Epidermal melanocyte (primary cell): ENCODE measurements at regions not wholly inside any gene's neighbourhood (a gene's known extent, or its start where the extent isn't known, plus 50 kb on each side); places are given as distances from the start of the nearest gene placed in this dataset.
"Not testable (repeated sequence)": the region's sequence is repeated elsewhere in the genome, so short reads cannot be mapped to it uniquely, and the experiment has no call there.

Source experiments
- DNase-seq: peaks from one replicate; pipeline ENCODE4 v3.0.0; 2011; ENCODE audit warnings: low spot score; ENCODE audit not compliant: insufficient read length

GRCh38 chr4:138404801-138405200, 162.7 kb upstream of the SLC7A11 start:
- DNase-seq, result no peak

GRCh38 chr4:138404251-138404650, 162.1 kb upstream of the SLC7A11 start:
- DNase-seq, result no peak

- DNase-seq, result no peak
Observed at GRCh38 chr4:138401334-138401733, 159.2 kb upstream of the SLC7A11 start.

- DNase-seq, result no peak
Observed at GRCh38 chr4:138400543-138400942, 158.4 kb upstream of the SLC7A11 start.

GRCh38 chr4:138400066-138400465, 157.9 kb upstream of the SLC7A11 start:
- no peak for DNase-seq

GRCh38 chr4:138399081-138399480, 156.9 kb upstream of the SLC7A11 start:
- DNase-seq, result no peak

GRCh38 chr4:138398322-138398721, 156.2 kb upstream of the SLC7A11 start:
- no peak for DNase-seq

GRCh38 chr4:138393886-138394610, 151.9 kb upstream of the SLC7A11 start:
- DNase-seq, result no peak

GRCh38 chr4:138392751-138393308, 150.7 kb upstream of the SLC7A11 start:
- DNase-seq, result no peak

GRCh38 chr4:138389976-138390685, 148.0 kb upstream of the SLC7A11 start:
- no peak for DNase-seq

- no peak for DNase-seq
Observed at GRCh38 chr4:138374947-138375346, 132.8 kb upstream of the SLC7A11 start.

GRCh38 chr4:138367942-138368341, 125.8 kb upstream of the SLC7A11 start:
- no peak for DNase-seq

- DNase-seq, result not testable (repeated sequence)
Observed at GRCh38 chr4:138352446-138352845, 110.3 kb upstream of the SLC7A11 start.

- DNase-seq, result no peak
Observed at GRCh38 chr4:138348055-138348454, 105.9 kb upstream of the SLC7A11 start.

- no peak for DNase-seq
Observed at GRCh38 chr4:138347561-138347960, 105.4 kb upstream of the SLC7A11 start.

GRCh38 chr4:138344851-138345250, 102.7 kb upstream of the SLC7A11 start:
- no peak for DNase-seq

GRCh38 chr4:138344054-138344453, 101.9 kb upstream of the SLC7A11 start:
- no peak for DNase-seq

- no peak for DNase-seq
Observed at GRCh38 chr4:138341739-138342415, 99.7 kb upstream of the SLC7A11 start.

GRCh38 chr4:138338840-138339239, 96.7 kb upstream of the SLC7A11 start:
- DNase-seq, result no peak

GRCh38 chr4:138338222-138338621, 96.1 kb upstream of the SLC7A11 start:
- not testable (repeated sequence) for DNase-seq

GRCh38 chr4:138334346-138335016, 92.3 kb upstream of the SLC7A11 start:
- no peak for DNase-seq
